ENCODE measurements at regions not wholly inside any gene's neighbourhood (a gene's known extent, or its start where the extent isn't known, plus 50 kb on each side); places are given as distances from the start of the nearest gene placed in this dataset.
A peak's percentile ranks its signal among the peaks of the same experiment; 100 is the strongest.

DNA sequence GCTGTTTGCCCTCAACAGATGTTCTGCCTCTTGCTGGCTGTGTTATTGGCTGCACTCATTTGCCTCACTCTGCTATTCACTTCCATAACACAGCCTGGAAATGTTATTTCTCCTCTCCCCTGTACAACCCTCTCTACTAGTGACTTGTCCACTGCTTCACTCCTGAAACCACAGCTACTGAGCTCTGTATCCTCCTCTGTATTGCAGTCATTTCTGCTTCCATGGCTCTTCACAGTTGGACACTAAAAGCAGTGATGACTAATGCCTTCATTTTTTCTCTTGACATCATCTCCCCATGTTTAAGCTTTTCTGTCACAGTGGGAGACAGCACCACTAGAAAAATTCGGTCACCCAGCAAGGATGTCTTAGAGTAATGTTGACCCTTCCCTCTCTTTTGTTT is 123.0 kb upstream of the PPP1R2C start:
- Histone ChIP-seq H3K27ac (ENCODE audit: low read length) (no peak overlapping the region), H3K27me3 (ENCODE audit: insufficient read depth, low read length, poor library complexity) (no peaks in the 10 kb centered on the region), H2AFZ (ENCODE audit: low read depth, low read length) (no peak overlapping the region; the same call in 1 of the 2 replicates)

DNA sequence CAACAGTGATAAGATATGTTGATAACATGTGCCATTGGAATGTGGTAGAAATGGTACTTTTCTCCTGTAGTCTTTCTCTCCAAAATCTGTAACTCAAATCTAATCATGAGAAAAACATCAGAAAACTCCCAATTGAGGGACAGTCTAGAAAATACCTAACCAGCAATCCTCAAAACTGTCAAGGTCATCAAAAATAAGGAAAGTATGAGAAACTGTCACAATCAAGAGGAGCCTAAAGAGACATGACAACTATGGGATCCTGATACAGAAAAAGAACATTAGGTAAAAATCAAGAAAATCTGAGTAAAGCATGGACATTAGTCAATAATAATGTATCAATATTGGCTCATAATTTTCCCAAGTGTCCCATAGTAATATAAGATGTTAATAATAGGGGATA is 124.5 kb upstream of the PPP1R2C start:
- H3K27ac ChIP-seq (ENCODE audit: low read length) = no peak overlapping the region
- H3K4me3 ChIP-seq (ENCODE audit: low read depth in 1 of 2, low read length in 2 of 2) = no peak overlapping the region
- no peaks in the 10 kb centered on the region for H4K20me1 ChIP-seq (ENCODE audit: insufficient read depth, low read length)
- DNase-seq (no peak), ATAC-seq (ENCODE audit: insufficient read depth, low read depth) (no peak)
- H3K36me3 ChIP-seq (ENCODE audit: insufficient read depth, low read length) = no peaks in the 10 kb centered on the region
- H3K9ac ChIP-seq (ENCODE audit: low read depth, low read length) = no peak overlapping the region
- H3K79me2 ChIP-seq (ENCODE audit: insufficient read depth, low read length) = no peaks in the 10 kb centered on the region
- H3K27me3 ChIP-seq (ENCODE audit: insufficient read depth, low read length, poor library complexity) = no peaks in the 10 kb centered on the region
- no peak overlapping the region for H3K4me2 ChIP-seq (ENCODE audit: insufficient read depth, low read length)
- H3K9me3 ChIP-seq (ENCODE audit: insufficient read depth, low read length, severe bottlenecking) = no peaks in the 10 kb centered on the region
- H3K4me1 ChIP-seq (ENCODE audit: insufficient read depth, low read length) = peaks cover 16% of the 10 kb centered on the region
- TF ChIP-seq EZH2 (IDR thresholded peaks at IDR 0.05; ENCODE audit: borderline replicate concordance, low read depth, low read length, severe bottlenecking) = no peak
- TF ChIP-seq, protein P1, sequence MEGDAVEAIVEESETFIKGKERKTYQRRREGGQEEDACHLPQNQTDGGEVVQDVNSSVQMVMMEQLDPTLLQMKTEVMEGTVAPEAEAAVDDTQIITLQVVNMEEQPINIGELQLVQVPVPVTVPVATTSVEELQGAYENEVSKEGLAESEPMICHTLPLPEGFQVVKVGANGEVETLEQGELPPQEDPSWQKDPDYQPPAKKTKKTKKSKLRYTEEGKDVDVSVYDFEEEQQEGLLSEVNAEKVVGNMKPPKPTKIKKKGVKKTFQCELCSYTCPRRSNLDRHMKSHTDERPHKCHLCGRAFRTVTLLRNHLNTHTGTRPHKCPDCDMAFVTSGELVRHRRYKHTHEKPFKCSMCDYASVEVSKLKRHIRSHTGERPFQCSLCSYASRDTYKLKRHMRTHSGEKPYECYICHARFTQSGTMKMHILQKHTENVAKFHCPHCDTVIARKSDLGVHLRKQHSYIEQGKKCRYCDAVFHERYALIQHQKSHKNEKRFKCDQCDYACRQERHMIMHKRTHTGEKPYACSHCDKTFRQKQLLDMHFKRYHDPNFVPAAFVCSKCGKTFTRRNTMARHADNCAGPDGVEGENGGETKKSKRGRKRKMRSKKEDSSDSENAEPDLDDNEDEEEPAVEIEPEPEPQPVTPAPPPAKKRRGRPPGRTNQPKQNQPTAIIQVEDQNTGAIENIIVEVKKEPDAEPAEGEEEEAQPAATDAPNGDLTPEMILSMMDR (IDR thresholded peaks at IDR 0.05; ENCODE audit: borderline replicate concordance, extremely low read depth, low read length, poor library complexity, severe bottlenecking) = no peak
- H2AFZ ChIP-seq (ENCODE audit: low read depth, low read length) = no peak overlapping the region

More for the DNA sequence above, 123.0 kb upstream of the PPP1R2C start:
- ATAC-seq (ENCODE audit: insufficient read depth, low read depth) = peak; percentile 45; the same call in 1 of the 3 replicates
- no peaks in the 10 kb centered on the region for H4K20me1 ChIP-seq (ENCODE audit: insufficient read depth, low read length)
- H3K4me3 ChIP-seq (ENCODE audit: low read depth in 1 of 2, low read length in 2 of 2) = no peak overlapping the region
- H3K79me2 ChIP-seq (ENCODE audit: insufficient read depth, low read length) = no peaks in the 10 kb centered on the region
- TF ChIP-seq EZH2 (IDR thresholded peaks at IDR 0.05; ENCODE audit: borderline replicate concordance, low read depth, low read length, severe bottlenecking) = no peak
- TF ChIP-seq, protein P1 (IDR thresholded peaks at IDR 0.05; ENCODE audit: borderline replicate concordance, extremely low read depth, low read length, poor library complexity, severe bottlenecking) = no peak
- no peaks in the 10 kb centered on the region for H3K9me3 ChIP-seq (ENCODE audit: insufficient read depth, low read length, severe bottlenecking)
- no peak overlapping the region for H3K4me2 ChIP-seq (ENCODE audit: insufficient read depth, low read length)
- no peak overlapping the region for H3K9ac ChIP-seq (ENCODE audit: low read depth, low read length)
- no peak for DNase-seq
- peaks cover 16% of the 10 kb centered on the region for H3K4me1 ChIP-seq (ENCODE audit: insufficient read depth, low read length)
- H3K36me3 ChIP-seq (ENCODE audit: insufficient read depth, low read length) = no peaks in the 10 kb centered on the region

DNA sequence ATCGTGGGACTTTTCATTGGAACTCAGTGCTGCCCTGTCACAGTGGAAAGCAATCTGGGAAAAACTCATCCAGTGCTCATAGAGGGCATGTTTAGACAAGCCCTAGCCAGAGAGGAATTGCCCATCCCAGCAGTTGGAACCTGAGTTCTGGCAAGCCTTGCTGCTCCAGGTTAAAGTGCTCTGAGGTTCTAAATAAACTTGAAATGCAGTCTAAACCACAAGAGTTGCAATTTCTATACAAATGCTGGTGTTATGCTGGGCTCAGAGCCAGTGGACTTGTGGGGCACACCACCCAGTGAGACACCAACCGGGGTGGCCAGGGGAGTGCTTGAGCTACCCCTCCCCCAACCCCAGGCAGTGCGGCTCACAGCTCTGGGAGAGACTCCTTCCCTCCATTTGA is 142.8 kb upstream of the PPP1R2C start:
- no peak overlapping the region for H3K4me2 ChIP-seq (ENCODE audit: insufficient read depth, low read length)
- no peak for DNase-seq

More for the DNA sequence above, 142.8 kb upstream of the PPP1R2C start:
- no peak overlapping the region for H3K4me3 ChIP-seq (ENCODE audit: low read depth in 1 of 2, low read length in 2 of 2)
- H3K36me3 ChIP-seq (ENCODE audit: insufficient read depth, low read length) = no peaks in the 10 kb centered on the region
- H2AFZ ChIP-seq (ENCODE audit: low read depth, low read length) = no peak overlapping the region
- H4K20me1 ChIP-seq (ENCODE audit: insufficient read depth, low read length) = no peaks in the 10 kb centered on the region
- no peak for ATAC-seq (ENCODE audit: insufficient read depth, low read depth)
- no peaks in the 10 kb centered on the region for H3K27me3 ChIP-seq (ENCODE audit: insufficient read depth, low read length, poor library complexity)
- H3K9ac ChIP-seq (ENCODE audit: low read depth, low read length) = no peak overlapping the region
- no peaks in the 10 kb centered on the region for H3K79me2 ChIP-seq (ENCODE audit: insufficient read depth, low read length)
- no peak overlapping the region for H3K27ac ChIP-seq (ENCODE audit: low read length)
- H3K4me1 ChIP-seq (ENCODE audit: insufficient read depth, low read length) = peaks cover 9% of the 10 kb centered on the region
- H3K9me3 ChIP-seq (ENCODE audit: insufficient read depth, low read length, severe bottlenecking) = no peaks in the 10 kb centered on the region
- TF ChIP-seq, protein P1 (IDR thresholded peaks at IDR 0.05; ENCODE audit: borderline replicate concordance, extremely low read depth, low read length, poor library complexity, severe bottlenecking) = no peak
- no peak for TF ChIP-seq EZH2 (IDR thresholded peaks at IDR 0.05; ENCODE audit: borderline replicate concordance, low read depth, low read length, severe bottlenecking)
